ENCODE measurements at regions not wholly inside any gene's neighbourhood (a gene's known extent, or its start where the extent isn't known, plus 50 kb on each side); places are given as distances from the start of the nearest gene placed in this dataset.

GRCh38 chr2:8159966-8160603 lies 521.8 kb upstream of the ID2 start:
- Histone ChIP-seq H3K36me3 (ENCODE audit: low read depth) (no peaks in the 10 kb centered on the region), H3F3A (ENCODE audit: insufficient read depth) (peaks cover 7% of the 10 kb centered on the region), H3K4me2 (ENCODE audit: unreplicated experiment) (no peak overlapping the region), H3K9ac (no peak overlapping the region), H3K9me2 (ENCODE audit: insufficient read depth) (no peaks in the 10 kb centered on the region), H3K4me3 (no peak overlapping the region), H3K79me2 (ENCODE audit: insufficient read depth) (no peaks in the 10 kb centered on the region), H2AFZ (no peak overlapping the region), H3K27ac (no peak overlapping the region), H4K20me1 (ENCODE audit: insufficient read depth) (no peaks in the 10 kb centered on the region), H3K4me1 (ENCODE audit: insufficient read depth) (peaks cover 6% of the 10 kb centered on the region; the same call in 1 of the 2 replicates), H3K27me3 (replicated peaks; ENCODE audit: insufficient read depth) (no peaks in the 10 kb centered on the region), H3K9me3 (ENCODE audit: low read depth) (no peaks in the 10 kb centered on the region)
- WGBS, 2 experiments (ENCODE audit: low coverage in 1 of 2, low lambda C conversion rate in 2 of 2, missing lambda C conversion rate in 2 of 2) = 90 to 96% methylated on average over 4 of the region's 4 CpGs
- in situ Hi-C loops (cut with MboI) = no loop called here
- DNase-seq = no peak
- TF ChIP-seq EZH2 (IDR thresholded peaks at IDR 0.05; ENCODE audit: insufficient read depth, poor library complexity, severe bottlenecking) (no peak), EZH2phosphoT487 (IDR thresholded peaks at IDR 0.05; ENCODE audit: insufficient read depth, low read depth) (no peak)

DNA sequence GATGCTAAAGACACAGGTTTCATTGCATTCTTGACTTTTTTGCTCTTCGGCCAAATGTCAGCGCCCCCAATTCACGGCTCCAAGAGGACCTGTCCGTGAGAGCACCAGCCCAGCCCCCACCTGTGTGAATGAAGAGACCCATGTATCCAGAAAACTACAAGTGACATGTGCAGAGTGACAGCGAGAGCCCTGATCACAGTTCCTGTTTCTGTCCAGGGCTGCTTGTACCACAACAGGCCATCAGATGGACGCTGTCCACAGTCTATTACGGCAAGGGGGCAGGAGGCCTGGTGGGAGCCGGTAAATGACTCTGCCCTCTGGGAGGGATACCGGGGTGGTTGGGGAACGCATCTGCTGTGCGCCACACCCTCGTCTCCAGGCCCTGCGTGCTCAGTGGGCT lies 520.9 kb upstream of the ID2 start:
- Histone ChIP-seq H2AFZ (no peak overlapping the region), H3K27me3 (replicated peaks; ENCODE audit: insufficient read depth) (no peaks in the 10 kb centered on the region), H3K4me2 (ENCODE audit: unreplicated experiment) (no peak overlapping the region), H3K36me3 (ENCODE audit: low read depth) (no peaks in the 10 kb centered on the region), H4K20me1 (ENCODE audit: insufficient read depth) (no peaks in the 10 kb centered on the region), H3K27ac (no peak overlapping the region), H3K79me2 (ENCODE audit: insufficient read depth) (no peaks in the 10 kb centered on the region), H3K4me3 (no peak overlapping the region), H3K9me2 (ENCODE audit: insufficient read depth) (no peaks in the 10 kb centered on the region), H3K9ac (no peak overlapping the region), H3K9me3 (ENCODE audit: low read depth) (no peaks in the 10 kb centered on the region), H3F3A (ENCODE audit: insufficient read depth) (no peaks in the 10 kb centered on the region), H3K4me1 (ENCODE audit: insufficient read depth) (no peaks in the 10 kb centered on the region)
- TF ChIP-seq EZH2phosphoT487 (IDR thresholded peaks at IDR 0.05; ENCODE audit: insufficient read depth, low read depth) (no peak), EZH2 (IDR thresholded peaks at IDR 0.05; ENCODE audit: insufficient read depth, poor library complexity, severe bottlenecking) (no peak)
- WGBS, 2 experiments (ENCODE audit: low coverage in 1 of 2, low lambda C conversion rate in 2 of 2, missing lambda C conversion rate in 2 of 2) = 90 to 91% methylated on average over 12 to 13 of the region's 13 CpGs
- in situ Hi-C loops (cut with MboI) = no loop called here
- no peak for DNase-seq

GRCh38 chr2:8162552-8162951 lies 519.3 kb upstream of the ID2 start:
- H3K27ac ChIP-seq = no peak overlapping the region
- no peak overlapping the region for H3K4me2 ChIP-seq (ENCODE audit: unreplicated experiment)
- no peaks in the 10 kb centered on the region for H3K36me3 ChIP-seq (ENCODE audit: low read depth)
- in situ Hi-C loops (cut with MboI) = no loop called here
- 96 to 97% methylated on average over 17 of the region's 17 CpGs for WGBS, 2 experiments (ENCODE audit: low coverage in 1 of 2, low lambda C conversion rate in 2 of 2, missing lambda C conversion rate in 2 of 2)
- no peaks in the 10 kb centered on the region for H3K9me2 ChIP-seq (ENCODE audit: insufficient read depth)
- H3K9me3 ChIP-seq (ENCODE audit: low read depth) = no peaks in the 10 kb centered on the region
- no peaks in the 10 kb centered on the region for H3F3A ChIP-seq (ENCODE audit: insufficient read depth)
- H4K20me1 ChIP-seq (ENCODE audit: insufficient read depth) = no peaks in the 10 kb centered on the region
- TF ChIP-seq EZH2phosphoT487 (IDR thresholded peaks at IDR 0.05; ENCODE audit: insufficient read depth, low read depth) = no peak
- TF ChIP-seq EZH2 (IDR thresholded peaks at IDR 0.05; ENCODE audit: insufficient read depth, poor library complexity, severe bottlenecking) = no peak
- no peak overlapping the region for H3K9ac ChIP-seq
- H3K27me3 ChIP-seq (replicated peaks; ENCODE audit: insufficient read depth) = no peaks in the 10 kb centered on the region
- H3K79me2 ChIP-seq (ENCODE audit: insufficient read depth) = no peaks in the 10 kb centered on the region
- H2AFZ ChIP-seq = no peak overlapping the region
- H3K4me1 ChIP-seq (ENCODE audit: insufficient read depth) = no peaks in the 10 kb centered on the region
- DNase-seq = no peak
- no peak overlapping the region for H3K4me3 ChIP-seq

DNA sequence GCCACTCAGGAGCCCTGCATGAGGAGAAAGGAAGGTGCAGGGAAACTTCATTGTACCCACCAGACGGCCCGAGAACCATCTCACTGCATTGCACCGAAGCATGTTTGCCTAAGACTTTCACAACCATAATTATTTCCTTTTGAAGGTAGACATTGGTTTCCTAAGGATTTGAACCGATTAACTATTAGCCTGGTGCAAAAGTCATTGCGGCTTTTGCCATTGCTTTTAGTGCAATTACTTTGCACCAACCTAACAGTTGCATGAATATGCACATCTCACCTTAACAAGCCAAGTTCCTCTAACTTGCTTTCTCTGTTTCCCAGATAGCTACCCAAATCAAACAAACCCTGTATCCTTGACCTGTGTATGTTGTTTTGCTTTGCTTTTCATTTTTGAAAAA lies 516.3 kb upstream of the ID2 start:
- Histone ChIP-seq H3K9me2 (ENCODE audit: insufficient read depth) (no peaks in the 10 kb centered on the region), H3K36me3 (ENCODE audit: low read depth) (no peaks in the 10 kb centered on the region), H3K27me3 (replicated peaks; ENCODE audit: insufficient read depth) (no peaks in the 10 kb centered on the region), H3K79me2 (ENCODE audit: insufficient read depth) (no peaks in the 10 kb centered on the region), H3K9ac (no peak overlapping the region), H3K4me3 (no peak overlapping the region), H2AFZ (no peak overlapping the region), H3K27ac (no peak overlapping the region), H3K4me2 (ENCODE audit: unreplicated experiment) (no peak overlapping the region), H3K9me3 (ENCODE audit: low read depth) (no peaks in the 10 kb centered on the region), H3F3A (ENCODE audit: insufficient read depth) (peaks cover 16% of the 10 kb centered on the region), H3K4me1 (ENCODE audit: insufficient read depth) (peaks cover 21% of the 10 kb centered on the region), H4K20me1 (ENCODE audit: insufficient read depth) (no peaks in the 10 kb centered on the region)
- in situ Hi-C loops (cut with MboI) = no loop called here
- WGBS, 2 experiments (ENCODE audit: low coverage in 1 of 2, low lambda C conversion rate in 2 of 2, missing lambda C conversion rate in 2 of 2) = 91 to 94% methylated on average over 5 of the region's 5 CpGs
- no peak for DNase-seq
- TF ChIP-seq EZH2 (IDR thresholded peaks at IDR 0.05; ENCODE audit: insufficient read depth, poor library complexity, severe bottlenecking) (no peak), EZH2phosphoT487 (IDR thresholded peaks at IDR 0.05; ENCODE audit: insufficient read depth, low read depth) (no peak)

Data from GM23248 (cell line).